Transverse colon (tissue), 4 donors: ENCODE measurements at regions not wholly inside any gene's neighbourhood (a gene's known extent, or its start where the extent isn't known, plus 50 kb on each side); places are given as distances from the start of the nearest gene placed in this dataset.

Source experiments
- DNase-seq: peaks from one replicate; pipeline ENCODE4 v3.0.0-alpha.2; 2019
- H3K27ac ChIP-seq, 4 donors: fragments of 200-600 bp; sonication (generic); 2 replicates each; pipeline ENCODE4 v1.5.1; 2016 to 2018; ENCODE audit warnings: inconsistent platforms in 4 of 4
- H3K27me3 ChIP-seq: fragments of 200-600 bp; sonication (generic); 2 replicates; pipeline ENCODE4 v1.5.1; 2017; ENCODE audit warnings: inconsistent platforms
- H3K36me3 ChIP-seq, 4 donors: fragments of 200-600 bp; sonication (generic); 2 replicates each; pipeline ENCODE4 v1.5.1; 2017 to 2019; ENCODE audit warnings: inconsistent platforms in 4 of 4
- H3K4me1 ChIP-seq, 4 donors: fragments of 200-600 bp; sonication (generic); 2 replicates each; pipeline ENCODE4 v1.5.1; 2017 to 2020; ENCODE audit warnings: inconsistent platforms in 4 of 4
- H3K4me3 ChIP-seq, 4 donors: fragments of 200-600 bp; sonication (generic); 1 replicate in 1 of 4; 2 replicates in 3 of 4; pipeline versions ENCODE4 v1.5.1 to v1.6.1; 2017 to 2019; ENCODE audit warnings: inconsistent platforms in 4 of 4
- H3K9me3 ChIP-seq, 2 donors: fragments of 200-600 bp; sonication (generic); 2 replicates each; pipeline ENCODE4 v1.5.1; 2017 to 2019; ENCODE audit warnings: inconsistent platforms in 2 of 2
- CTCF ChIP-seq, 5 experiments: fragments of 200-600 bp in 3 of 5; fragments of 450-650 bp in 2 of 5; sonication (generic) in 3 of 5; IDR thresholded peaks; 1 replicate in 2 of 5; 2 replicates in 3 of 5; pipeline ENCODE4 v1.5.1; 2016 to 2017; ENCODE audit warnings: antibody characterized with exemption in 5 of 5, inconsistent platforms in 3 of 5, mild to moderate bottlenecking in 2 of 5, moderate library complexity in 1 of 5
- EP300 ChIP-seq: sonication (generic); formaldehyde crosslinking; IDR thresholded peaks from one replicate; pipeline ENCODE4 v1.6.1; 2017; ENCODE audit warnings: antibody characterized with exemption, low read depth
- POLR2A ChIP-seq: fragments of 450-650 bp; IDR thresholded peaks from one replicate; pipeline ENCODE4 v1.6.1; 2016; ENCODE audit warnings: antibody characterized with exemption, mild to moderate bottlenecking, moderate library complexity
- POLR2AphosphoS5 ChIP-seq, 3 donors: sonication (generic); formaldehyde crosslinking; IDR thresholded peaks; one replicate each; pipeline ENCODE4 v1.6.1; 2016; ENCODE audit warnings: antibody characterized with exemption in 3 of 3
- WGBS, 2 donors: methylation state at CpG; one replicate each; pipeline ENCODE4 v1.1.5; 2018; ENCODE audit warnings: low coverage in 1 of 2; 5-methylcytosine and 5-hydroxymethylcytosine counted together
- in situ Hi-C, 4 donors: fragments of 200-750 bp; cut with MboI; loops; one replicate each; pipeline versions ENCODE4 v1.15.0 to v1.15.1; 2017; ENCODE audit warnings: low sequenced_read_pairs in 3 of 4, low pct_ligation_motif_present in 1 of 4, low pct_unique_long_range_greater_than_20kb in 1 of 4
- intact Hi-C: fragments of 100-400 bp; cut with DNase I; formaldehyde crosslinking; loops from one replicate; pipeline ENCODE4 v1.15.1; 2023; ENCODE audit warnings: low total_unique reads

- WGBS, 2 donors: 57 to 59% methylated on average over 3 to 7 of the region's 7 CpGs
- Histone ChIP-seq H3K4me1 (peaks cover 0 to 4% (median 0%) of the 10 kb centered on the region in 4 donors), H3K9me3 (no peaks in the 10 kb centered on the region), H3K4me3 (no peak overlapping the region), H3K27me3 (no peaks in the 10 kb centered on the region), H3K36me3 (no peaks in the 10 kb centered on the region), H3K27ac (peak overlapping the region in 1 of 4 donors; percentile 15)
- DNase-seq: no peak
- no peak for TF ChIP-seq EP300
- no peak for TF ChIP-seq POLR2A
- intact Hi-C loops (no loop called here), in situ Hi-C loops (no loop called here)
These were observed 92.3 kb upstream of the NFIA start for GRCh38 chr1:60989749-60990713.

- intact Hi-C loops: no loop called here
- 68 to 73% methylated on average over 2 of the region's 2 CpGs for WGBS, 2 donors
- Histone ChIP-seq H3K4me3 (no peak overlapping the region), H3K27me3 (no peaks in the 10 kb centered on the region), H3K4me1 (peaks cover 0 to 4% (median 0%) of the 10 kb centered on the region in 4 donors), H3K36me3 (no peaks in the 10 kb centered on the region), H3K27ac (no peak overlapping the region), H3K9me3 (no peaks in the 10 kb centered on the region)
- in situ Hi-C loops: no loop called here
- TF ChIP-seq CTCF (IDR thresholded peaks at IDR 0.05): no peak
- TF ChIP-seq POLR2AphosphoS5 (IDR thresholded peaks at IDR 0.05): no peak
- TF ChIP-seq EP300: no peak
- TF ChIP-seq POLR2A: no peak
- no peak for DNase-seq
These were observed 93.5 kb upstream of the NFIA start for GRCh38 chr1:60988891-60989290.

GRCh38 chr1:60987904-60988303 lies 94.5 kb upstream of the NFIA start:
- intact Hi-C loops (no loop called here), in situ Hi-C loops (no loop called here)
- H3K27me3 ChIP-seq: no peaks in the 10 kb centered on the region
- peaks cover 0 to 6% (median 0%) of the 10 kb centered on the region in 4 donors for H3K4me1 ChIP-seq
- H3K4me3 ChIP-seq: no peak overlapping the region
- no peak for DNase-seq
- no peak overlapping the region for H3K27ac ChIP-seq
- no peak for TF ChIP-seq POLR2A
- no peak for TF ChIP-seq POLR2AphosphoS5 (IDR thresholded peaks at IDR 0.05)
- no peak for TF ChIP-seq EP300
- TF ChIP-seq CTCF (IDR thresholded peaks at IDR 0.05): no peak
- H3K9me3 ChIP-seq: no peaks in the 10 kb centered on the region
- H3K36me3 ChIP-seq: no peaks in the 10 kb centered on the region
- WGBS, 2 donors: 79 to 92% methylated on average over 2 to 3 of the region's 3 CpGs

GRCh38 chr1:60984062-60984799 lies 98.1 kb upstream of the NFIA start:
- Histone ChIP-seq H3K9me3 (no peaks in the 10 kb centered on the region), H3K27ac (peak overlapping the region in 3 of 4 donors; percentile 40 to 68 (median 45)), H3K36me3 (no peaks in the 10 kb centered on the region), H3K4me1 (peaks cover 0 to 11% (median 0%) of the 10 kb centered on the region in 4 donors), H3K4me3 (no peak overlapping the region), H3K27me3 (no peaks in the 10 kb centered on the region)
- no peak for DNase-seq
- intact Hi-C loops (no loop called here), in situ Hi-C loops (no loop called here)
- 74% methylated on average over 7 of the region's 7 CpGs; no CpG with 5 or more reads in 1 of the 2 donors for WGBS, 2 donors
- no peak for TF ChIP-seq CTCF (IDR thresholded peaks at IDR 0.05)
- TF ChIP-seq POLR2A: no peak
- peak in 1 of 3 donors; percentile 13 for TF ChIP-seq POLR2AphosphoS5 (IDR thresholded peaks at IDR 0.05)
- TF ChIP-seq EP300: no peak
